HG02885 (cell line): ENCODE measurements at regions not wholly inside any gene's neighbourhood (a gene's known extent, or its start where the extent isn't known, plus 50 kb on each side); places are given as distances from the start of the nearest gene placed in this dataset.
"Not testable (repeated sequence)": the region's sequence is repeated elsewhere in the genome, so short reads cannot be mapped to it uniquely, and the experiment has no call there.

ENCODE experiments used
- ATAC-seq: cut with Tn5 transposase; IDR thresholded peaks from one replicate; pipeline ENCODE4 v1.9.1; 2021; ENCODE audit warnings: mild to moderate bottlenecking; ENCODE audit not compliant: unreplicated experiment, poor library complexity

DNA sequence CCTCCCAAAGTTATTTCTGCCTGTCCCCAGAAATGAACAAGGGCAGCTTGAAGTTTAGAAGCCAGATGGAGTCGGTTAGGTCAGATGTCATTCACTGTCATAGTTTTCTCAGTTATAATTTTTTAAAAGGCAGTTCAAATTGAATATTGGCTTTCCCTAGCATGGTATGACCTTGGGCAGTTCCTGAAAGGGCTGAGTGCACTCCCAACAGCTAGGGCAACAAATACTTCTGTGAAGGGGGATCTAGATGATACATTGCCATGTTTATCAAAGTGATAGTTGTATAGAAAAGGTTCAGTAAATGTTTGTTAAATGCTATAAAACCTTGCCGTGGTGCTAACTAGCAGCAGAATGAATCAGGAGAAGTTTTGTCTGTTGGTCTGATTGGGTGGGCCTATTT is 938.1 kb upstream of the GRIA3 start:
- no peak for ATAC-seq

GRCh38 chrX:122246937-122247336 is 937.1 kb upstream of the GRIA3 start:
- ATAC-seq = no peak

DNA sequence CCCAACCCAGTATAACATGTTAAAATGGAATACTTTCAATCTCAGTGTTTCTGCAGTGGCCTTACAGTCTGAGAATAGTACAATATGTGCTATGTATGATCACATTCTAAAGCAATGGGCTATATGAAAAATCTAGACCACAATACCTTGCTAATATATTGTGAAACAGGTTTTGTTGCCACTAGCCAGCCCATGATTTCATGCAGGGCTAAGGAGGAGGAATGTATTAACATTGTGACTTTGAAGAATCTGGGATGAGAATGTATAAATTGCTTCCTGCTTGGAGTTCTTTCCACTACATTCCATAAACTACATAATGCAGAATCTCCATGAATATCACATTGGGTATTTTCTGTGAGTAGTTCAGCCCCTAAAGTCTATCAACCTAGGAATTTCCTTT is 935.4 kb upstream of the GRIA3 start:
- ATAC-seq = no peak

- ATAC-seq = no peak
Observed at GRCh38 chrX:122252454-122252853, 931.6 kb upstream of the GRIA3 start.

- ATAC-seq = no peak
Observed at GRCh38 chrX:122268353-122268752, 915.7 kb upstream of the GRIA3 start.

DNA sequence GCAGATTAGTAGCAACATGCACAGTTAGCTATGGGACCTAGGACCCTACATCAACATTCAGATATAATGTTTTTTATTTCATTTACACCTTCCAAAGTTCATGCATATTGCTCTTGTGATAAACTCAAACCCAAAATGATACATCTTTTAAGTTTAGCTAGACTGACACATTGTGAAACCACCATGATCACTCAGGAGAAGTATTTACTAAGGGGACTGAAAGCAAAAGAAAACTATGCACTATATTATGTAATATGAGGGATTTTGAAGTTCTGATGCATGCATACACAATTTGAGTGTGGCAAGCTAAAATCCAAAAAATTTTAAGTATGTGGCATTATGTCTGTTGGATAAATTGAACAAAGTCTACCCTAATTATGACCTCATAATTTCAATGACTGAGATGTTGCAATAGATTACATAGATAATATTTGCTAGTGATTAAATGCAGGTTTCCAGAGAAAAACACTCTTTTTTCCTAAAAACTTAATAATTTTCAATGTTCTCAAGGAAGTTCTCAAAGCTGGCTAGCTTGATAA is 914.8 kb upstream of the GRIA3 start:
- ATAC-seq = no peak

GRCh38 chrX:122270809-122271494 is 913.1 kb upstream of the GRIA3 start:
- ATAC-seq = no peak

- ATAC-seq = no peak
Observed at GRCh38 chrX:122272011-122272410, 912.1 kb upstream of the GRIA3 start.

GRCh38 chrX:122279746-122280145 is 904.3 kb upstream of the GRIA3 start:
- no peak for ATAC-seq

DNA sequence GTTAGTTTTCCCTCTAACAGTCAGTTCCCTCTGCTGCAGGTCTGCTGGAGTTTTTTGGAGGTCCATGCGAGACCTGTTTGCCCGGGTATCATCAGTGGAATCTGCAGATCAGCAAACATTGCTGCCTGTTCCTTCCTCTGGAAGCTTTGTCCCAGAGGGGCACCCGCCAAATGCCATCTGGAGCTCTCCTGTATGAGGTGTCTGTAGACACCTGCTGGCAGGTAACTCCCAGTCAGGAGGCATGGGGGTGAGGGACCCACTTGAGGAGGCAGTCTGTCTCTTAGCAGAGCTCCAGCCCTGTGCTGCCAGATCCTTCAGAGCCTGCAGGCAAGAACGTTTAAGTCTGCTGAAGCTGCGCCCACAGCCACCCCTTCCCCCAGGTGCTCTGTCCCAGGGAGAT is 884.3 kb upstream of the GRIA3 start:
- ATAC-seq = not testable (repeated sequence)

DNA sequence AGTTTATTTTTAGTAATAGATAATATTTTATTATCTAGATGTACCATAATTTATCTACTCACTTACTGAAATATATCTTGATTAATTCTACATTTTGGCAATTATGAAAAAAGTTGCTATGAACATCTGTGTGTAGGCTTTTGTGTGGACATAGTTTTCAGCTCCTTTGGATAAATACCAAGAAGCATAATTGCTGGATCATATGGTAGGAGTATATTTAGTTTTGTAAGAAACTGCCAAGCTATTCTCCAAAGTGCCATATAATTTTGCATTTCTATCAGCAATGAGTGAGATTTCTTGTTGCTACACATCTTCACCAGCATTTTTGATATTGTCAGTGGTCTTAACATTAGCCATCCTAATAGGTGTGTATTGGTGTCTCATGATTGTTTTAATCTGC is 882.6 kb upstream of the GRIA3 start:
- ATAC-seq = no peak

DNA sequence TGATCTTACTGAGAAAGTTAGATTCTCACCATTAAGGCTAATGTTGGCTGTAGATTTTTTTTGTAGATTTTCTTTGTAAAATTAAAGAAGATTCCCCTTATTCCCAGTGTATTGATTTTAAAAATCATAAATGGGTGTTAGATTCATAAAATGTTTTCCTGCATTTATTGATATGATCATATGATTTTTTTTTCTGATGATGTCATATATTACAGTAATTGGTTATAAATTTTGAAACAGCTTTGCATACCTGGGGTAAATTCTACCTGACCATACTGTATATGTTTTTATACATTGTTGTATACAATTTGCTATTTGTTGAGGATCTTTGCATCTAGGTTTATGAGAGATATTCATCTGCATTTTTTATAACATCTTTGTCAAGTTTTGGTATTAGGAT is 880.3 kb upstream of the GRIA3 start:
- ATAC-seq = no peak

DNA sequence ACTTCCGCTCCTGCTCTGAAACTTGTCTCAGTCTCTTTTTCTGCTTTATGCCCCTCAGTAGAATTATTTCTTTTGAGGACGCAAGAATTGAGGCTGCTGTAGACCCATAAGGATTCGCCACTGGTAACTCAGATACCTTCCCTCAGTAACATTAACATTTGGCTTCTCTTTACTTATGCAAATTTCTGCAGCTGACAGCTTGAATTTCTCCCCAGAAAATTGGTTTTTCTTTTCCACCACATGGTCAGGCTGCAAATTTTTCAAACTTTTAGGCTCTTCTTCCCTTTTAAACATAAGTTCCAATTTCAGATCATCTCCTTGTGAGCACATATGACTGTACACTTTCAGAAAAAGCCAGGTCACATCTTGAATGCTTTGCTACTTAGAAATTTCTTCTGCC is 839.3 kb upstream of the GRIA3 start:
- no peak for ATAC-seq

- no peak for ATAC-seq
Observed at GRCh38 chrX:122363112-122363795, 820.8 kb upstream of the GRIA3 start.

DNA sequence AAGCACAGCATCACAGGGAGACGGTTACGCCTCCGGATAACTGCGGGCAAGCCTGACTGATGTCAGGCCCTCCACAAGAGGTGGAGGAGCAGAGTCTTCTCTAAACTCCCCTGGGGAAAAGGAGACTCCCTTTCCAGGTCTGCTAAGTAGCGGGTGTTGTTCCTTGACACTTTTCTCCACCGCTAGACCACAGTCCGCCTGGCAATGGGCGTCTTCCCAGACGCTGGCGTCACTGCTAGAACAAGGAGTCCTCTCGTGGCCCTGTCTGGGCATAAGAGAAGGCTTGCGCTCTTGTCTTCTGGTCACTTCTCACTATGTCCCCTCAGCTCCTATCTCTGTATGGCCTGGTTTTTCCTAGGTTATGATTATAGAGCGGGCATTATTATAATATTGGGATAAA is 808.5 kb upstream of the GRIA3 start:
- ATAC-seq = not testable (repeated sequence)

GRCh38 chrX:122389005-122389404 is 795.1 kb upstream of the GRIA3 start:
- no peak for ATAC-seq

DNA sequence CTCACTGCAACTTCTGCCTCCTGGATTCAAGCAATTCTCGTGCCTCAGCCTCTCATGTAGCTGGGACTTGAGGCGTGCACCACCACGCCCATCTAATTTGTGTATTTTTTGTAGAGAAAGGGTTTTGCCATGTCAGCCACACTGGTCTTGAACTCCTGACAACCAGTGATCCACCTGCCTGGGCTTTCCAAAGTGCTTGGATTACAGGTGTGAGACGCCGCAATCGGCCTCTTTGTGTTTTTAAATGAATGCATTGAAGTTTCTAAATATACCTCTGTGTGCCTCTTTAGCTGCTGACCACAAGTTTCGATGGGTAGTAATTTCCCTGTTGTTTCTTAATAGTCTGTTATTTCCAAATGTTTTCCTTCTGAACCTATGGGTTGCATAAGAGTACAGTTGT is 765.3 kb upstream of the GRIA3 start:
- no peak for ATAC-seq

DNA sequence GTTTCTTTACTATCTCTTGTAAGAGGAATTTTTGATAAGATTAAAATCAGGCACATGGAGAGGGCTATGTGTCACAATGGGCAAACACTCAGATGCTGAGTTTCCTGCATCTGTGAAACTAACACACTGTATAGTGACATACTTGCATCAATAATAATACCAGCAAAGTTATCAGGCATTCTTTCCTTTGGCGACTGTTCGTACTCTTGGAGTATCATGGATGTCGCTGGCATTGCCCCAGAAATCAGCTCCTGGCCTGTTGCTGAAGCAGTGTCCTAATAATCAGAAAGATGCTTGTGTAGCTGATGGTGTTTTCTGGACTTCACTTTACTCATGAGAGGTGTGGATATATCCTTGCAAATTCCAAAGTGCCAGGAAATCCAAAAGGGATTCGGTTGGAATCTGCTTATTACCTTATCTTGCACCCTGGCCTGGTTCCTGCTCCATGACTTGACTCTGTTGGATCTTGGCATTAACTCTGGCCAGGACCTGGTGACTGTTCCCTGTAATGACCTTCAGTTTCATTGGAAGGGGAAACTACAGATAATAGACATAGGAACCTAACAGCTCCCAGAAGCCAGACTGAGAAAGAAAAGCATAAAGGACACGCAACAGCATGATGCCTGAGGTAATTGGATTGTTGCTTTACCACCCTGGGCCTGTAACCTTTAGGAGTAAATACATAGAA is 762.5 kb upstream of the GRIA3 start:
- ATAC-seq = no peak

DNA sequence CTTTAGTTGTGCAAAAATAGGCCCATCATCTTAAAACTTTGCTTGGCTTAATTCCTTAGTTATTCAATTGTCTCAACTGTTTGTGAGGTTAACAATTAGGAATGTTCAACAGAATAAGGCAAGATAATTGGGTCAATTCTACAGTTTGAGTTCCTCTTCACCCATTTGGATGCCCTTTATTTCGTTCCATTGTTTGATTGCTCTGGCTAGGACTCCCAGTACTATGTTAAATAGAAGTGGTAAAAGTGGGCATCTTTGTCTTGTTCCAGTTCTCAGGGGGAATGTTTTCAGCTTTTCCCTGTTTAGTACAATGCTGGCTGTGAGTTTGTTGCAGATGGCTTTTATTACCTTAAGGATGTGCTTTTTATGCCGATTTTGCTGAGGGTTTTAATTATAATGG is 761.5 kb upstream of the GRIA3 start:
- no peak for ATAC-seq

GRCh38 chrX:122434942-122435341 is 749.1 kb upstream of the GRIA3 start:
- ATAC-seq = no peak

- ATAC-seq = no peak
Observed at GRCh38 chrX:122439831-122440230, 744.2 kb upstream of the GRIA3 start.
